ENCODE measurements at regions not wholly inside any gene's neighbourhood (a gene's known extent, or its start where the extent isn't known, plus 50 kb on each side); places are given as distances from the start of the nearest gene placed in this dataset.

GRCh38 chr3:101063401-101063800 is 70.2 kb upstream of the ABI3BP start:
- DNase-seq (ENCODE audit: low read depth) = no peak
- Histone ChIP-seq H3K27me3 (ENCODE audit: control insufficient read depth, insufficient read depth, low read length) (no peaks in the 10 kb centered on the region), H3K36me3 (ENCODE audit: control insufficient read depth, insufficient read depth, low read length) (no peaks in the 10 kb centered on the region), H3K4me3 (ENCODE audit: low read depth, low read length) (no peak overlapping the region)
- TF ChIP-seq CTCF (IDR thresholded peaks at IDR 0.05; ENCODE audit: insufficient read depth, low read depth, low read length) = no peak
- ChIA-PET CTCF (no interaction called here), POLR2A (no interaction called here)

GRCh38 chr3:101061312-101061711 is 68.1 kb upstream of the ABI3BP start:
- ChIA-PET POLR2A (no interaction called here), CTCF (interaction anchor here (0.8 kb wide), 1 partner anchor 8 kb away, joined by 3 read pairs; no protein-coding TSS in a partner anchor)
- no peak for TF ChIP-seq CTCF (IDR thresholded peaks at IDR 0.05; ENCODE audit: insufficient read depth, low read depth, low read length)
- Histone ChIP-seq H3K36me3 (ENCODE audit: control insufficient read depth, insufficient read depth, low read length) (no peaks in the 10 kb centered on the region), H3K4me3 (ENCODE audit: low read depth, low read length) (no peak overlapping the region), H3K27me3 (ENCODE audit: control insufficient read depth, insufficient read depth, low read length) (no peaks in the 10 kb centered on the region)
- no peak for DNase-seq (ENCODE audit: low read depth)

- no peak for TF ChIP-seq CTCF (IDR thresholded peaks at IDR 0.05; ENCODE audit: insufficient read depth, low read depth, low read length)
- ChIA-PET POLR2A (interaction anchor here (0.7 kb wide), 1 partner anchor 9 kb away, joined by 3 read pairs; no protein-coding TSS in a partner anchor), CTCF (interaction anchor here (0.7 kb wide), 1 partner anchor 8 kb away, joined by 4 read pairs; no protein-coding TSS in a partner anchor)
- no peak overlapping the region for H3K4me3 ChIP-seq (ENCODE audit: low read depth, low read length)
- DNase-seq (ENCODE audit: low read depth) = no peak
- H3K36me3 ChIP-seq (ENCODE audit: control insufficient read depth, insufficient read depth, low read length) = no peaks in the 10 kb centered on the region
- H3K27me3 ChIP-seq (ENCODE audit: control insufficient read depth, insufficient read depth, low read length) = no peaks in the 10 kb centered on the region
Measured at GRCh38 chr3:101050866-101051265, 57.6 kb upstream of the ABI3BP start.

- ChIA-PET POLR2A (no interaction called here), CTCF (no interaction called here)
- no peaks in the 10 kb centered on the region for H3K27me3 ChIP-seq (ENCODE audit: control insufficient read depth, insufficient read depth, low read length)
- no peak for TF ChIP-seq CTCF (IDR thresholded peaks at IDR 0.05; ENCODE audit: insufficient read depth, low read depth, low read length)
- DNase-seq (ENCODE audit: low read depth) = no peak
- H3K36me3 ChIP-seq (ENCODE audit: control insufficient read depth, insufficient read depth, low read length) = no peaks in the 10 kb centered on the region
- no peak overlapping the region for H3K4me3 ChIP-seq (ENCODE audit: low read depth, low read length)
Measured at GRCh38 chr3:101050046-101050445, 56.8 kb upstream of the ABI3BP start.

GRCh38 chr3:101049532-101049931 is 56.3 kb upstream of the ABI3BP start:
- TF ChIP-seq CTCF (IDR thresholded peaks at IDR 0.05; ENCODE audit: insufficient read depth, low read depth, low read length) = no peak
- no peak for DNase-seq (ENCODE audit: low read depth)
- POLR2A ChIA-PET = no interaction called here
- CTCF ChIA-PET = no interaction called here
- Histone ChIP-seq H3K4me3 (ENCODE audit: low read depth, low read length) (no peak overlapping the region), H3K27me3 (ENCODE audit: control insufficient read depth, insufficient read depth, low read length) (no peaks in the 10 kb centered on the region), H3K36me3 (ENCODE audit: control insufficient read depth, insufficient read depth, low read length) (no peaks in the 10 kb centered on the region)
